ENCODE measurements at regions not wholly inside any gene's neighbourhood (a gene's known extent, or its start where the extent isn't known, plus 50 kb on each side); places are given as distances from the start of the nearest gene placed in this dataset.

DNA sequence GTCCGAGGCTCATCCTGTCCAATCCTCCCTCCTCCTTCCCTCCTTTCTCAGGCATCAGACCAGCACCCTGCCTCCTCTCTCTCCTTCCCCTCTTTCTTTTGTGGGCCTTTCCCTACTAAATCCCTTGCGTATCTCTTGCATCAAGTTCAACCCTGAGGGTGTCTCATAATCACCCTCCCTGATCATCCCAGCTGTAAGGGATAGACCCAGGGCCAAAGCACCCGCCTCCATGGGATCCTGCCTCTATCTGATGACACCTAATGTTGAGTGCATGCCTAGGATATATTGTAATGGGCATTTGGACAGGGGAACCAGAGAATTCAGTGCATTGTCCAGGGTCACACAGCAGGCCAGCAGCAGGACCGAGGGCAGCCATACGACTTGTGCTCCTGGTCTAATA lies 84.9 kb downstream of the PHETA1 start:
- Histone ChIP-seq H3K4me3 (ENCODE audit: low read depth in 1 of 3, low read length in 3 of 3) (no peak overlapping the region), H3K4me1 (ENCODE audit: control insufficient read depth in 4 of 4, insufficient read depth in 4 of 4, low read length in 3 of 4) (no peaks in the 10 kb centered on the region), H3K27ac (ENCODE audit: low read depth in 1 of 2, low read length in 2 of 2) (no peak overlapping the region), H3K27me3 (ENCODE audit: control insufficient read depth in 4 of 4, insufficient read depth in 4 of 4, low read length in 3 of 4) (no peaks in the 10 kb centered on the region), H3K36me3 (ENCODE audit: control insufficient read depth in 4 of 4, insufficient read depth in 3 of 4, low read depth in 1 of 4, low read length in 3 of 4) (peaks cover 1 to 40% (median 4%) of the 10 kb centered on the region in 4 donors), H3K9ac (ENCODE audit: low read depth in 1 of 2, low read length in 2 of 2) (no peak overlapping the region), H3K9me3 (ENCODE audit: control insufficient read depth in 4 of 4, low read length in 3 of 4) (no peaks in the 10 kb centered on the region)
- no peak for DNase-seq (ENCODE audit: low spot score)
- WGBS: 92% methylated on average over 5 of the region's 5 CpGs
- TF ChIP-seq HNF4G (IDR thresholded peaks at IDR 0.05) (no peak), TAF1 (conservative IDR thresholded peaks at IDR 0.05) (no peak), EGR1 (IDR thresholded peaks at IDR 0.05; ENCODE audit: low read depth in 2 of 2) (no peak), GABPA (IDR thresholded peaks at IDR 0.05 in 1 of 2, conservative IDR thresholded peaks at IDR 0.05 in 1 of 2) (no peak), RAD21 (IDR thresholded peaks at IDR 0.05) (no peak), HNF4A (conservative IDR thresholded peaks at IDR 0.05) (no peak), MAX (IDR thresholded peaks at IDR 0.05) (no peak), CTCF (IDR thresholded peaks at IDR 0.05; ENCODE audit: low read depth, low read length, missing input control) (no peak), SP1 (IDR thresholded peaks at IDR 0.05) (no peak)
- TF ChIP-seq, protein P1, sequence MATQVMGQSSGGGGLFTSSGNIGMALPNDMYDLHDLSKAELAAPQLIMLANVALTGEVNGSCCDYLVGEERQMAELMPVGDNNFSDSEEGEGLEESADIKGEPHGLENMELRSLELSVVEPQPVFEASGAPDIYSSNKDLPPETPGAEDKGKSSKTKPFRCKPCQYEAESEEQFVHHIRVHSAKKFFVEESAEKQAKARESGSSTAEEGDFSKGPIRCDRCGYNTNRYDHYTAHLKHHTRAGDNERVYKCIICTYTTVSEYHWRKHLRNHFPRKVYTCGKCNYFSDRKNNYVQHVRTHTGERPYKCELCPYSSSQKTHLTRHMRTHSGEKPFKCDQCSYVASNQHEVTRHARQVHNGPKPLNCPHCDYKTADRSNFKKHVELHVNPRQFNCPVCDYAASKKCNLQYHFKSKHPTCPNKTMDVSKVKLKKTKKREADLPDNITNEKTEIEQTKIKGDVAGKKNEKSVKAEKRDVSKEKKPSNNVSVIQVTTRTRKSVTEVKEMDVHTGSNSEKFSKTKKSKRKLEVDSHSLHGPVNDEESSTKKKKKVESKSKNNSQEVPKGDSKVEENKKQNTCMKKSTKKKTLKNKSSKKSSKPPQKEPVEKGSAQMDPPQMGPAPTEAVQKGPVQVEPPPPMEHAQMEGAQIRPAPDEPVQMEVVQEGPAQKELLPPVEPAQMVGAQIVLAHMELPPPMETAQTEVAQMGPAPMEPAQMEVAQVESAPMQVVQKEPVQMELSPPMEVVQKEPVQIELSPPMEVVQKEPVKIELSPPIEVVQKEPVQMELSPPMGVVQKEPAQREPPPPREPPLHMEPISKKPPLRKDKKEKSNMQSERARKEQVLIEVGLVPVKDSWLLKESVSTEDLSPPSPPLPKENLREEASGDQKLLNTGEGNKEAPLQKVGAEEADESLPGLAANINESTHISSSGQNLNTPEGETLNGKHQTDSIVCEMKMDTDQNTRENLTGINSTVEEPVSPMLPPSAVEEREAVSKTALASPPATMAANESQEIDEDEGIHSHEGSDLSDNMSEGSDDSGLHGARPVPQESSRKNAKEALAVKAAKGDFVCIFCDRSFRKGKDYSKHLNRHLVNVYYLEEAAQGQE (IDR thresholded peaks at IDR 0.05): no peak

DNA sequence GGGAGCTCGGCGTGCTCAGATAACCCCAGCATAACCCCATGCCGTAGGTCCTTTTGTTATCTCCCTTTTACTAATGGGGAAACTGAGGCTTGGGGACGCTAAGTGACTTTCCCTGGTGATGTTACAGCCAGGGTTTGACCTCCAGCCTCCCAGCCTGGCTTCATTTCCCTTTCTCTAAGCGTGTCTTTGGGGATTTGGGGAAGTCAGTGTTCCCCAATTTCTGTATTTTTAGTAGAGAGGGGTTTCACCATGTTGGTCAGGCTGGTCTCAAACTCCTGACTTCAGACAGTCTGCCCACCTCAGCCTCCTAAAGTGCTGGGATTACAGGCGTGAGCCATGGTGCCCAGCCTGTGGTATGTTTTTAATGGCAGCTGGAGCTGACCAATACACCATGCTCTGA lies 85.4 kb downstream of the PHETA1 start:
- TF ChIP-seq HNF4A (conservative IDR thresholded peaks at IDR 0.05) (no peak), NR2F2 (IDR thresholded peaks at IDR 0.05) (no peak), RXRA (IDR thresholded peaks at IDR 0.05) (no peak), RAD21 (IDR thresholded peaks at IDR 0.05) (no peak), EGR1 (IDR thresholded peaks at IDR 0.05; ENCODE audit: low read depth in 2 of 2) (no peak), CTCF (IDR thresholded peaks at IDR 0.05; ENCODE audit: low read depth, low read length, missing input control) (no peak), FOXA1 (IDR thresholded peaks at IDR 0.05) (no peak)
- TF ChIP-seq, protein P2, sequence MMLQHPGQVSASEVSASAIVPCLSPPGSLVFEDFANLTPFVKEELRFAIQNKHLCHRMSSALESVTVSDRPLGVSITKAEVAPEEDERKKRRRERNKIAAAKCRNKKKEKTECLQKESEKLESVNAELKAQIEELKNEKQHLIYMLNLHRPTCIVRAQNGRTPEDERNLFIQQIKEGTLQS (IDR thresholded peaks at IDR 0.05): no peak
- TF ChIP-seq, protein P3, sequence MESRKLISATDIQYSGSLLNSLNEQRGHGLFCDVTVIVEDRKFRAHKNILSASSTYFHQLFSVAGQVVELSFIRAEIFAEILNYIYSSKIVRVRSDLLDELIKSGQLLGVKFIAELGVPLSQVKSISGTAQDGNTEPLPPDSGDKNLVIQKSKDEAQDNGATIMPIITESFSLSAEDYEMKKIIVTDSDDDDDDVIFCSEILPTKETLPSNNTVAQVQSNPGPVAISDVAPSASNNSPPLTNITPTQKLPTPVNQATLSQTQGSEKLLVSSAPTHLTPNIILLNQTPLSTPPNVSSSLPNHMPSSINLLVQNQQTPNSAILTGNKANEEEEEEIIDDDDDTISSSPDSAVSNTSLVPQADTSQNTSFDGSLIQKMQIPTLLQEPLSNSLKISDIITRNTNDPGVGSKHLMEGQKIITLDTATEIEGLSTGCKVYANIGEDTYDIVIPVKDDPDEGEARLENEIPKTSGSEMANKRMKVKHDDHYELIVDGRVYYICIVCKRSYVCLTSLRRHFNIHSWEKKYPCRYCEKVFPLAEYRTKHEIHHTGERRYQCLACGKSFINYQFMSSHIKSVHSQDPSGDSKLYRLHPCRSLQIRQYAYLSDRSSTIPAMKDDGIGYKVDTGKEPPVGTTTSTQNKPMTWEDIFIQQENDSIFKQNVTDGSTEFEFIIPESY (IDR thresholded peaks at IDR 0.05): no peak
- H3K9me3 ChIP-seq (ENCODE audit: control insufficient read depth in 4 of 4, low read length in 3 of 4): no peaks in the 10 kb centered on the region
- no peak overlapping the region for H3K9ac ChIP-seq (ENCODE audit: low read depth in 1 of 2, low read length in 2 of 2)
- H3K4me3 ChIP-seq (ENCODE audit: low read depth in 1 of 3, low read length in 3 of 3): no peak overlapping the region
- H3K4me1 ChIP-seq (ENCODE audit: control insufficient read depth in 4 of 4, insufficient read depth in 4 of 4, low read length in 3 of 4): no peaks in the 10 kb centered on the region
- 87% methylated on average over 6 of the region's 6 CpGs for WGBS
- H3K36me3 ChIP-seq (ENCODE audit: control insufficient read depth in 4 of 4, insufficient read depth in 3 of 4, low read depth in 1 of 4, low read length in 3 of 4): peaks cover 1 to 40% (median 4%) of the 10 kb centered on the region in 4 donors
- no peak for DNase-seq (ENCODE audit: low spot score)
- no peaks in the 10 kb centered on the region for H3K27me3 ChIP-seq (ENCODE audit: control insufficient read depth in 4 of 4, insufficient read depth in 4 of 4, low read length in 3 of 4)
- no peak overlapping the region for H3K27ac ChIP-seq (ENCODE audit: low read depth in 1 of 2, low read length in 2 of 2)
